Mucosa of descending colon (tissue), 3 donors: ENCODE measurements at regions not wholly inside any gene's neighbourhood (a gene's known extent, or its start where the extent isn't known, plus 50 kb on each side); places are given as distances from the start of the nearest gene placed in this dataset.

ENCODE experiments used
- ATAC-seq: fragments of 200-7000 bp; cut with Tn5 transposase; one replicate; pipeline ENCODE4 v1.9.1; 2020; ENCODE audit warnings: mild to moderate bottlenecking, moderate library complexity
- DNase-seq, 3 donors: peaks; one replicate each; pipeline ENCODE4 v3.0.0-alpha.2; 2020
- H3K36me3 ChIP-seq: fragments of 200-600 bp; one replicate; pipeline ENCODE4 v1.8.0; 2021; ENCODE audit warnings: low read depth, mild to moderate bottlenecking
- H3K4me1 ChIP-seq: fragments of 200-600 bp; one replicate; pipeline ENCODE4 v1.8.0; 2021; ENCODE audit warnings: low read depth, mild to moderate bottlenecking
- H3K4me3 ChIP-seq: fragments of 200-600 bp; one replicate; pipeline ENCODE4 v1.8.0; 2021; ENCODE audit warnings: mild to moderate bottlenecking
- H3K9me3 ChIP-seq: fragments of 200-600 bp; one replicate; pipeline ENCODE4 v1.8.0; 2021; ENCODE audit warnings: mild to moderate bottlenecking
- CTCF ChIP-seq: fragments of 200-600 bp; IDR thresholded peaks from one replicate; pipeline ENCODE4 v1.8.0; 2022; ENCODE audit warnings: antibody characterized with exemption, mild to moderate bottlenecking
- intact Hi-C, 2 donors: fragments of 100-400 bp; cut with DNase I in 1 of 2; cut with micrococcal nuclease in 1 of 2; formaldehyde crosslinking; loops; one replicate each; pipeline versions ENCODE4 v1.11.0 to v1.11.1; 2022; cut with DNase I, micrococcal nuclease
- donor health status: DM: no; HTN: no; CAD: no; lungs with moderate emphysema.
- donor health status: DM: no; HTN: no; CAD: no.
- donor health status: DM: no; HTN: yes; CAD: no.

- no peak for TF ChIP-seq CTCF
- ATAC-seq (no peak), DNase-seq (no peak)
- H3K4me1 ChIP-seq, result peaks cover 2% of the 10 kb centered on the region
- intact Hi-C loops, result no loop called here
- H3K9me3 ChIP-seq, result no peaks in the 10 kb centered on the region
- H3K36me3 ChIP-seq, result no peaks in the 10 kb centered on the region
- no peak overlapping the region for H3K4me3 ChIP-seq
These were observed 126.6 kb upstream of the CXCR4 start for GRCh38 chr2:136244536-136244885.

- no peaks in the 10 kb centered on the region for H3K9me3 ChIP-seq
- intact Hi-C loops, result no loop called here
- ATAC-seq (no peak), DNase-seq (no peak)
- H3K36me3 ChIP-seq, result no peaks in the 10 kb centered on the region
- no peak overlapping the region for H3K4me3 ChIP-seq
- peaks cover 2% of the 10 kb centered on the region for H3K4me1 ChIP-seq
- no peak for TF ChIP-seq CTCF
These were observed 125.9 kb upstream of the CXCR4 start for GRCh38 chr2:136243638-136244535.

GRCh38 chr2:136242687-136243277 lies 124.8 kb upstream of the CXCR4 start:
- H3K36me3 ChIP-seq, result no peaks in the 10 kb centered on the region
- peaks cover 10% of the 10 kb centered on the region for H3K4me1 ChIP-seq
- H3K9me3 ChIP-seq, result no peaks in the 10 kb centered on the region
- intact Hi-C loops, result no loop called here
- DNase-seq, result no peak
- peak; percentile 55 for ATAC-seq
- H3K4me3 ChIP-seq, result no peak overlapping the region
- TF ChIP-seq CTCF, result no peak

- intact Hi-C loops, result no loop called here
- DNase-seq (no peak), ATAC-seq (no peak)
- Histone ChIP-seq H3K9me3 (no peaks in the 10 kb centered on the region), H3K4me3 (no peak overlapping the region), H3K36me3 (no peaks in the 10 kb centered on the region), H3K4me1 (peaks cover 10% of the 10 kb centered on the region)
- TF ChIP-seq CTCF, result no peak
These were observed 124.2 kb upstream of the CXCR4 start for GRCh38 chr2:136242100-136242499.

- ATAC-seq, result no peak
- no peak overlapping the region for H3K4me3 ChIP-seq
- peaks cover 10% of the 10 kb centered on the region for H3K4me1 ChIP-seq
- TF ChIP-seq CTCF, result no peak
- intact Hi-C loops, result no loop called here
- peak in 1 of 3 donors; percentile 20 for DNase-seq
- no peaks in the 10 kb centered on the region for H3K9me3 ChIP-seq
- no peaks in the 10 kb centered on the region for H3K36me3 ChIP-seq
These were observed 121.2 kb upstream of the CXCR4 start for GRCh38 chr2:136239079-136239685.
